Karpas-422 (cell line): ENCODE measurements at regions not wholly inside any gene's neighbourhood (a gene's known extent, or its start where the extent isn't known, plus 50 kb on each side); places are given as distances from the start of the nearest gene placed in this dataset.
"Not testable (repeated sequence)": the region's sequence is repeated elsewhere in the genome, so short reads cannot be mapped to it uniquely, and the experiment has no call there.

Experiments
- DNase-seq: peaks from one replicate; pipeline ENCODE4 v3.0.0-alpha.2; 2015
- H2AFZ ChIP-seq: fragments of 200-600 bp; sonication (generic); 2 replicates; pipeline ENCODE4 v1.6.1; 2014; ENCODE audit warnings: antibody characterized with exemption, low read length, mixed read lengths
- H3K27ac ChIP-seq: fragments of 200-600 bp; sonication (generic); 2 replicates; pipeline ENCODE4 v1.5.1; 2014; ENCODE audit warnings: mild to moderate bottlenecking, low read length, moderate library complexity
- H3K27me3 ChIP-seq: fragments of 200-600 bp; sonication (generic); 2 replicates; pipeline ENCODE4 v1.6.1; 2014; ENCODE audit warnings: low read length, mixed read lengths
- H3K36me3 ChIP-seq: fragments of 200-600 bp; sonication (generic); 2 replicates; pipeline ENCODE4 v1.6.1; 2014; ENCODE audit warnings: low read length, mixed read lengths; ENCODE audit not compliant: insufficient read depth
- H3K4me1 ChIP-seq: fragments of 200-600 bp; sonication (generic); 2 replicates; pipeline ENCODE4 v1.6.1; 2014; ENCODE audit warnings: mild to moderate bottlenecking, low read length, mixed read lengths
- H3K4me2 ChIP-seq: fragments of 200-600 bp; sonication (generic); 2 replicates; pipeline ENCODE4 v1.6.1; 2014; ENCODE audit warnings: low read length, low read depth, mild to moderate bottlenecking; ENCODE audit not compliant: poor library complexity, severe bottlenecking
- H3K4me3 ChIP-seq: fragments of 200-600 bp; sonication (generic); 2 replicates; pipeline ENCODE4 v1.5.1; 2014; ENCODE audit warnings: mild to moderate bottlenecking, antibody characterized with exemption, low read length, mixed read lengths
- H3K79me2 ChIP-seq: fragments of 200-600 bp; sonication (generic); 2 replicates; pipeline ENCODE4 v1.6.1; 2014; ENCODE audit warnings: mild to moderate bottlenecking, low read length, mixed read lengths
- H3K9ac ChIP-seq: fragments of 200-600 bp; sonication (generic); 2 replicates; pipeline ENCODE4 v1.6.0; 2014; ENCODE audit warnings: low read length
- H3K9me2 ChIP-seq: fragments of 200-600 bp; sonication (generic), shearing (Covaris generic); replicated peaks from 2 replicates; pipeline ENCODE4 v1.6.0; 2014; ENCODE audit warnings: mild to moderate bottlenecking, low read length, moderate library complexity; ENCODE audit not compliant: insufficient read depth
- H3K9me3 ChIP-seq: fragments of 300-700, 200-600 bp; sonication (generic); 2 replicates; pipeline ENCODE4 v1.6.1; 2014; ENCODE audit warnings: low read length, mixed read lengths
- H4K20me1 ChIP-seq: fragments of 200-600 bp; sonication (generic); 2 replicates; pipeline ENCODE4 v1.6.1; 2014; ENCODE audit warnings: mild to moderate bottlenecking, antibody characterized with exemption, low read length, low read depth; ENCODE audit not compliant: insufficient read depth

GRCh38 chr1:143874625-143875024, 97.2 kb downstream of the FAM72C start:
- not testable (repeated sequence) for H3K4me1 ChIP-seq, H3K9me2 ChIP-seq, H2AFZ ChIP-seq, H3K9me3 ChIP-seq, H3K27me3 ChIP-seq, H3K9ac ChIP-seq, H3K4me3 ChIP-seq, H3K4me2 ChIP-seq, H3K27ac ChIP-seq, H4K20me1 ChIP-seq, H3K79me2 ChIP-seq, H3K36me3 ChIP-seq, DNase-seq

- H3K36me3 ChIP-seq, result not testable (repeated sequence)
Observed at GRCh38 chr1:143873650-143874049, 98.1 kb downstream of the FAM72C start.

GRCh38 chr1:143870388-143870787, 101.4 kb downstream of the FAM72C start:
- H3K27ac ChIP-seq, H3K4me1 ChIP-seq, H3K4me3 ChIP-seq, H4K20me1 ChIP-seq, H3K36me3 ChIP-seq, H3K9me3 ChIP-seq, H3K9me2 ChIP-seq, H3K9ac ChIP-seq, H2AFZ ChIP-seq, H3K27me3 ChIP-seq, H3K79me2 ChIP-seq, H3K4me2 ChIP-seq: not testable (repeated sequence)
- peak; percentile 5 for DNase-seq

More at GRCh38 chr1:143873650-143874049, 98.1 kb downstream of the FAM72C start:
- not testable (repeated sequence) for H3K27ac ChIP-seq, H3K4me3 ChIP-seq, DNase-seq, H3K4me2 ChIP-seq, H3K9me3 ChIP-seq, H2AFZ ChIP-seq, H3K4me1 ChIP-seq, H3K27me3 ChIP-seq, H3K9ac ChIP-seq, H3K9me2 ChIP-seq, H4K20me1 ChIP-seq, H3K79me2 ChIP-seq

DNA sequence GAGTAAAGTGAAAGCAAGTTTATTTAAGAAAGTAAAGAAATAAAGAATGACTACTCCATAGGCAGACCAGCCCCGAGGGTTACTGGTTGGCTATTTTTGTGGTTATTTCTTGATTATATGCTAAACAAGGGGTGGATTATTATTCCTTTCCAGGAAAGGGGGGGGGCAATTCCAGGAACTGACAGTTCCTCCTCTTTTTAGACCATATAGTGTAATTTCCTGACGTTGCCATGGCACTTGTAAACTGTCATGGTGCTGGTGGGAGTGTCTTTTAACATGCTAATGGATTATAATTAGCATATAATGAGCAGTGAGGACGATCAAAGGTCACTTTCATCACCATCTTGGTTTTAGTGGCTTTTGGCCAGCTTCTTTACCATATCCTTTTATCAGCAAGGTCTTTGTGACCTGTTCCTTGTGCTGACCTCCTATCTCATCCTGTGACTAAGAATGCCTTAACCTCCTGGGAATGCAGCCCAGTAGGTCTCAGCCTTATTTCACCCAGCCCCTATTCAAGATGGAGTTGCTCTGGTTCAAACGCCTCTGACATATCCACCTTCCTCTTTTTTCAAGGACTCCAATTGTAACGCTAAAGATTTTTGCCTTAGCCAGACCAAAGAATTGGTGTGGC, 104.1 kb downstream of the FAM72C start:
- not testable (repeated sequence) for H3K9me3 ChIP-seq, H3K4me3 ChIP-seq

GRCh38 chr1:143863901-143864520, 107.8 kb downstream of the FAM72C start:
- not testable (repeated sequence) for H3K79me2 ChIP-seq, H3K27me3 ChIP-seq, H3K36me3 ChIP-seq, H3K4me1 ChIP-seq, H4K20me1 ChIP-seq, H3K9me3 ChIP-seq, H3K9me2 ChIP-seq, H3K4me2 ChIP-seq, H3K4me3 ChIP-seq, H2AFZ ChIP-seq, H3K9ac ChIP-seq, DNase-seq, H3K27ac ChIP-seq

More for the DNA sequence above, 104.1 kb downstream of the FAM72C start:
- not testable (repeated sequence) for H3K27me3 ChIP-seq, DNase-seq, H3K27ac ChIP-seq, H3K9me2 ChIP-seq, H3K4me2 ChIP-seq, H2AFZ ChIP-seq, H3K4me1 ChIP-seq, H3K9ac ChIP-seq, H3K36me3 ChIP-seq, H3K79me2 ChIP-seq, H4K20me1 ChIP-seq

GRCh38 chr1:143862722-143863121, 109.1 kb downstream of the FAM72C start:
- H3K27me3 ChIP-seq, H3K79me2 ChIP-seq, H3K4me1 ChIP-seq, H3K9me2 ChIP-seq, H3K36me3 ChIP-seq, H3K9me3 ChIP-seq, H3K4me3 ChIP-seq, H4K20me1 ChIP-seq, H3K9ac ChIP-seq, H3K4me2 ChIP-seq, H2AFZ ChIP-seq, DNase-seq, H3K27ac ChIP-seq: not testable (repeated sequence)

DNA sequence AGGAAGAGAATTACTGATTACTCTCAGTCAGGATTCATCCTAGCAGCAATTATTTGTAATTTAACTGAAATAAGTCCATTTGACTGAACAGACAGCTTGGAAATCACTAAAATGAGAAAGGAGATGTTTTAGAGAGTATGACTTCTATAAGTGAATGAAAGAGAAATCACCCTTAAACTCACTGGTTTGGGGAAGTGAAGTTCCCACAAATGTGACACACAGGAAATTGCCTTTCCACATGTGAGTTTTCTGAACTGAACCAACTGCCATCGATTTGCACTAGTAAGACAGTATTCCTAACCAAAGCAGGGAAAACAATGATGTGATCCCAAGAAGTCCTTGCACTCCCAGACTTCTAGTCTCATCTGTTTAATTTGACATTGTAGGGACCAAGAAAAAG, 110.5 kb downstream of the FAM72C start:
- H3K4me2 ChIP-seq, H3K9me2 ChIP-seq, H3K27ac ChIP-seq, H2AFZ ChIP-seq, H3K36me3 ChIP-seq, H4K20me1 ChIP-seq, H3K79me2 ChIP-seq, H3K4me1 ChIP-seq, H3K27me3 ChIP-seq, H3K9ac ChIP-seq, DNase-seq, H3K9me3 ChIP-seq, H3K4me3 ChIP-seq: not testable (repeated sequence)

- H3K9me3 ChIP-seq, H2AFZ ChIP-seq, H3K4me1 ChIP-seq, H3K4me3 ChIP-seq, H3K9me2 ChIP-seq, DNase-seq, H3K9ac ChIP-seq, H3K27ac ChIP-seq, H3K79me2 ChIP-seq, H3K4me2 ChIP-seq, H3K36me3 ChIP-seq, H4K20me1 ChIP-seq, H3K27me3 ChIP-seq: not testable (repeated sequence)
Observed at GRCh38 chr1:143855867-143856266, 115.9 kb downstream of the FAM72C start.

GRCh38 chr1:143854069-143854468, 117.7 kb downstream of the FAM72C start:
- not testable (repeated sequence) for H3K79me2 ChIP-seq, DNase-seq, H3K27me3 ChIP-seq, H3K4me2 ChIP-seq, H3K4me3 ChIP-seq, H2AFZ ChIP-seq, H4K20me1 ChIP-seq, H3K9me3 ChIP-seq, H3K4me1 ChIP-seq, H3K9me2 ChIP-seq, H3K27ac ChIP-seq, H3K9ac ChIP-seq, H3K36me3 ChIP-seq
